ENCODE measurements at regions not wholly inside any gene's neighbourhood (a gene's known extent, or its start where the extent isn't known, plus 50 kb on each side); places are given as distances from the start of the nearest gene placed in this dataset.

GRCh38 chr9:88824711-88825110, 166.6 kb upstream of the S1PR3 start:
- ChIA-PET RAD21 (ENCODE audit: unreplicated experiment) (no interaction called here), POLR2A (no interaction called here), SMC1A (ENCODE audit: uncharacterized antibody, unreplicated experiment) (no interaction called here), CTCF (no interaction called here)
- DNase-seq (ENCODE audit: low read depth, low spot score) (no peak), FAIRE-seq (no peak), ATAC-seq (no peak)
- TF ChIP-seq CREB1 (IDR thresholded peaks at IDR 0.05; ENCODE audit: low read depth) = no peak
- no peak for TF ChIP-seq RBBP5 (conservative IDR thresholded peaks at IDR 0.05)
- no peak for TF ChIP-seq RCOR1 (conservative IDR thresholded peaks at IDR 0.05; ENCODE audit: low read depth, low read length)
- no peak for TF ChIP-seq USF1 (IDR thresholded peaks at IDR 0.05; ENCODE audit: borderline replicate concordance, extremely low read length, insufficient read depth, low read depth, low read length)
- TF ChIP-seq ZNF622 (IDR thresholded peaks at IDR 0.05) = no peak
- no peak for TF ChIP-seq RAD51 (IDR thresholded peaks at IDR 0.05)
- TF ChIP-seq BCL11A (IDR thresholded peaks at IDR 0.05; ENCODE audit: low read depth, low read length) = no peak
- no peak for TF ChIP-seq NR2C1 (IDR thresholded peaks at IDR 0.05)
- no peak for TF ChIP-seq EGR1 (IDR thresholded peaks at IDR 0.05; ENCODE audit: borderline replicate concordance in 1 of 2, low read depth in 2 of 2, low read length in 2 of 2)
- TF ChIP-seq ASH2L (IDR thresholded peaks at IDR 0.05; ENCODE audit: borderline replicate concordance, low read depth) = no peak
- no peak for TF ChIP-seq ATF3 (IDR thresholded peaks at IDR 0.05; ENCODE audit: borderline replicate concordance, extremely low read depth, low read depth, low read length)
- in situ Hi-C loops (cut with MboI) (no loop called here), intact Hi-C loops (cut with micrococcal nuclease; ENCODE audit: unreplicated experiment) (no loop called here)
- Histone ChIP-seq H3K4me1 (ENCODE audit: control insufficient read depth, insufficient read depth, low read length) (no peaks in the 10 kb centered on the region), H3K4me3 (no peak overlapping the region), H3K27me3 (replicated peaks in 1 of 2; ENCODE audit: control insufficient read depth in 2 of 2, insufficient read depth in 2 of 2, low read length in 1 of 2) (no peaks in the 10 kb centered on the region; a peak in 2 of 4 replicates), H3K79me2 (ENCODE audit: control insufficient read depth, insufficient read depth, low read length) (no peaks in the 10 kb centered on the region), H3K4me2 (ENCODE audit: control insufficient read depth, insufficient read depth) (no peak overlapping the region), H3K36me3 (ENCODE audit: control insufficient read depth in 2 of 2, insufficient read depth in 2 of 2, low read length in 1 of 2) (no peaks in the 10 kb centered on the region), H2AFZ (ENCODE audit: control insufficient read depth, low read depth, low read length) (no peak overlapping the region), H3K9ac (ENCODE audit: control insufficient read depth, insufficient read depth, low read length) (no peak overlapping the region), H3K9me3 (replicated peaks; ENCODE audit: control insufficient read depth, insufficient read depth, low read length) (no peaks in the 10 kb centered on the region; the same call in 2 of the 3 replicates), H4K20me1 (ENCODE audit: control insufficient read depth, insufficient read depth) (no peaks in the 10 kb centered on the region), H3K27ac (ENCODE audit: control insufficient read depth, insufficient read depth) (no peak overlapping the region)
- 22% methylated on average over 4 of the region's 4 CpGs for WGBS (ENCODE audit: insufficient coverage, insufficient replicate concordance, low lambda C conversion rate, missing lambda C conversion rate)
- no TSS peak for BruUV-seq (replicated peaks)
